H9 (cell line): ENCODE measurements at regions not wholly inside any gene's neighbourhood (a gene's known extent, or its start where the extent isn't known, plus 50 kb on each side); places are given as distances from the start of the nearest gene placed in this dataset.

Source experiments
- DNase-seq: peaks from one replicate; pipeline ENCODE4 v3.0.0-alpha.2; 2017
- H2AFZ ChIP-seq: one replicate; pipeline ENCODE4 v1.6.1; 2013; ENCODE audit warnings: mild to moderate bottlenecking, low read length, control low read depth, moderate library complexity
- H2AK5ac ChIP-seq: 2 replicates; pipeline ENCODE4 v1.6.1; 2013; ENCODE audit warnings: low read length, control low read depth, mixed read lengths; ENCODE audit not compliant: insufficient read length
- H2BK120ac ChIP-seq: one replicate; pipeline ENCODE4 v1.6.1; 2013; ENCODE audit warnings: low read depth, mild to moderate bottlenecking, low read length, control low read depth, inconsistent platforms; ENCODE audit not compliant: poor library complexity, severe bottlenecking
- H2BK12ac ChIP-seq: 2 replicates; pipeline ENCODE4 v1.6.1; 2013; ENCODE audit warnings: low read length, control low read depth, mixed read lengths, low read depth; ENCODE audit not compliant: insufficient read length
- H2BK15ac ChIP-seq: 2 replicates; pipeline ENCODE4 v1.6.1; 2013; ENCODE audit warnings: low read depth, low read length, control low read depth
- H2BK20ac ChIP-seq: one replicate; pipeline ENCODE4 v1.6.1; 2013; ENCODE audit warnings: low read depth, mild to moderate bottlenecking, low read length, control low read depth, inconsistent platforms; ENCODE audit not compliant: poor library complexity, severe bottlenecking
- H2BK5ac ChIP-seq: 2 replicates; pipeline ENCODE4 v1.6.1; 2013; ENCODE audit warnings: low read length, control low read depth, mixed read lengths; ENCODE audit not compliant: insufficient read length
- H3K14ac ChIP-seq: 2 replicates; pipeline ENCODE4 v1.6.1; 2013; ENCODE audit warnings: low read length, control low read depth; ENCODE audit not compliant: insufficient read depth
- H3K18ac ChIP-seq: 2 replicates; pipeline ENCODE4 v1.6.1; 2013; ENCODE audit warnings: low read depth, mild to moderate bottlenecking, mixed read lengths, low read length, control low read depth; ENCODE audit not compliant: insufficient read length
- H3K23ac ChIP-seq: 2 replicates; pipeline ENCODE4 v1.6.1; 2013; ENCODE audit warnings: low read length, control low read depth, mixed read lengths, low read depth; ENCODE audit not compliant: insufficient read length
- H3K23me2 ChIP-seq: 2 replicates; pipeline ENCODE4 v1.6.1; 2013; ENCODE audit warnings: low read depth, mild to moderate bottlenecking, mixed read lengths, low read length, control low read depth; ENCODE audit not compliant: insufficient read length, poor library complexity, severe bottlenecking
- H3K27ac ChIP-seq: 2 replicates; pipeline ENCODE4 v1.5.1; 2013; ENCODE audit warnings: low read length, control low read depth, mixed read lengths, low read depth; ENCODE audit not compliant: insufficient read length
- H3K27me3 ChIP-seq: 2 replicates; pipeline ENCODE4 v1.6.1; 2013; ENCODE audit warnings: low read length, control low read depth, inconsistent platforms; ENCODE audit not compliant: insufficient read depth
- H3K4ac ChIP-seq: 2 replicates; pipeline ENCODE4 v1.6.1; 2013; ENCODE audit warnings: low read depth, mild to moderate bottlenecking, control low read depth, inconsistent platforms, low read length, moderate library complexity
- H3K4me1 ChIP-seq: 2 replicates; pipeline ENCODE4 v1.6.1; 2013; ENCODE audit warnings: low read length, control low read depth, inconsistent platforms; ENCODE audit not compliant: insufficient read depth
- H3K4me2 ChIP-seq: 2 replicates; pipeline ENCODE4 v1.6.1; 2013; ENCODE audit warnings: low read length, control low read depth, mixed read lengths; ENCODE audit not compliant: insufficient read length, insufficient read depth
- H3K56ac ChIP-seq: 2 replicates; pipeline ENCODE4 v1.6.1; 2013; ENCODE audit warnings: low read depth, mild to moderate bottlenecking, mixed read lengths, low read length, control low read depth; ENCODE audit not compliant: insufficient read length
- H3K79me1 ChIP-seq: 2 replicates; pipeline ENCODE4 v1.6.1; 2013; ENCODE audit warnings: low read depth, mild to moderate bottlenecking, moderate library complexity, low read length, control low read depth, inconsistent platforms; ENCODE audit not compliant: insufficient read depth, poor library complexity, severe bottlenecking
- H3K79me2 ChIP-seq: 2 replicates; pipeline ENCODE4 v1.6.1; 2013; ENCODE audit warnings: low read length, control low read depth, inconsistent platforms; ENCODE audit not compliant: insufficient read depth
- H3K9ac ChIP-seq: 2 replicates; pipeline ENCODE4 v1.6.1; 2013; ENCODE audit warnings: low read length, control low read depth, mixed read lengths; ENCODE audit not compliant: insufficient read length; ENCODE audit errors: extremely low read depth
- H3K9me3 ChIP-seq: one replicate; pipeline ENCODE4 v1.6.1; 2013; ENCODE audit warnings: low read depth, low read length, inconsistent platforms; ENCODE audit not compliant: control insufficient read depth
- H3T11ph ChIP-seq: one replicate; pipeline ENCODE4 v1.6.1; 2013; ENCODE audit warnings: mild to moderate bottlenecking, low read length, control low read depth, inconsistent platforms
- H4K20me1 ChIP-seq: one replicate; pipeline ENCODE4 v1.6.1; 2013; ENCODE audit not compliant: control insufficient read depth, insufficient read length, insufficient read depth
- H4K5ac ChIP-seq: 2 replicates; pipeline ENCODE4 v1.6.1; 2013; ENCODE audit warnings: low read depth, mild to moderate bottlenecking, mixed read lengths, low read length, control low read depth; ENCODE audit not compliant: insufficient read length
- H4K8ac ChIP-seq: replicated peaks from 2 replicates; pipeline ENCODE4 v1.6.1; 2013; ENCODE audit warnings: low read length, control low read depth, mixed read lengths, low read depth; ENCODE audit not compliant: insufficient read length
- H4K91ac ChIP-seq: 2 replicates; pipeline ENCODE4 v1.6.1; 2013; ENCODE audit warnings: low read depth, mild to moderate bottlenecking, moderate library complexity, mixed read lengths, low read length, control low read depth; ENCODE audit not compliant: insufficient read length
- H3K27ac Mint-ChIP-seq, 3 experiments: 2 replicates in 2 of 3; 3 replicates in 1 of 3; pipeline ENCODE4 v1.8.0; 2020 to 2021; ENCODE audit warnings: mixed read lengths in 3 of 3, mild to moderate bottlenecking in 1 of 3, moderate library complexity in 1 of 3
- H3K27me3 Mint-ChIP-seq: 2 replicates; pipeline ENCODE4 v1.8.0; 2021; ENCODE audit warnings: low read depth, mild to moderate bottlenecking, moderate library complexity, mixed read lengths
- H3K36me3 Mint-ChIP-seq, 3 experiments: 2 replicates in 2 of 3; 3 replicates in 1 of 3; pipeline ENCODE4 v1.8.0; 2020 to 2021; ENCODE audit warnings: low read depth in 3 of 3, mixed read lengths in 3 of 3; ENCODE audit not compliant: insufficient read depth in 1 of 3
- H3K4me1 Mint-ChIP-seq, 2 experiments: 2 replicates each; pipeline ENCODE4 v1.8.0; 2020; ENCODE audit warnings: mixed read lengths in 2 of 2
- H3K4me3 Mint-ChIP-seq, 2 experiments: 2 replicates in 1 of 2; 3 replicates in 1 of 2; pipeline ENCODE4 v1.8.0; 2020 to 2021; ENCODE audit warnings: mild to moderate bottlenecking in 2 of 2, mixed read lengths in 2 of 2, moderate library complexity in 1 of 2
- H3K9me3 Mint-ChIP-seq, 2 experiments: 2 replicates in 1 of 2; 3 replicates in 1 of 2; pipeline ENCODE4 v1.8.0; 2020; ENCODE audit warnings: mild to moderate bottlenecking in 2 of 2, mixed read lengths in 2 of 2, moderate library complexity in 1 of 2
- CTCF ChIP-seq: fragments of 200-600 bp; sonication (generic); conservative IDR thresholded peaks from 3 replicates; pipeline ENCODE4 v1.8.0; 2021; ENCODE audit warnings: antibody characterized with exemption, mild to moderate bottlenecking
- WGBS: extraction: QIAGEN DNeasy Blood & Tissue Kit; methylation state at CpG from one replicate; pipeline ENCODE4 v1.1.7; 2013; ENCODE audit warnings: missing lambda C conversion rate, low lambda C conversion rate, mixed read lengths; ENCODE audit not compliant: insufficient read length; ENCODE audit errors: extremely low coverage; 5-methylcytosine and 5-hydroxymethylcytosine counted together

DNA sequence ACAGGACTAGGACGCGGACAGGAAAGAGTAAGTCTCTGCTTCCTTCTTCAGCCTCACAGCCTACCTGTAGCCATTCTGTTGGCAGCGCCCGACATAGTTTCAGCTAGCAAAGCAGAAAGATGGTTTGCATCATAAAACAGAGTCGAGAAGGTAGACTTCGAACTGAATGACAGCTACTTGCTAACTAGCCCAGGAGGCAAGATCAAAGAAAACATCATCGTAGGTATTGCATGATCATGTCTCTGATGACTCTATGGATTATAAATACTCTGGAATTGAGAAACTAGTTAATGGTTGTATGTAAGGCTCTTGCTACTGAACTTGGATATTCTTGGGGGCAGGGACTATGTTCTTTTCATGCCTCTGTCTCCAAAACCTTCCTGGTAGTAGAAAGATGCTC is 333.1 kb upstream of the KLF3 start:
- Histone ChIP-seq H3K9ac (no peak overlapping the region), H4K91ac (no peak overlapping the region), H3K23me2 (no peaks in the 10 kb centered on the region), H4K20me1 (no peaks in the 10 kb centered on the region), H4K5ac (no peak overlapping the region), H3K4ac (no peak overlapping the region), H2BK20ac (no peak overlapping the region), H3K79me1 (no peaks in the 10 kb centered on the region), H3K9me3 (no peaks in the 10 kb centered on the region), H3K27me3 (no peaks in the 10 kb centered on the region), H2BK120ac (no peak overlapping the region), H3K56ac (no peak overlapping the region), H2AFZ (no peak overlapping the region), H2AK5ac (no peak overlapping the region), H2BK12ac (no peak overlapping the region), H2BK15ac (no peak overlapping the region), H3K4me2 (no peak overlapping the region), H3K27ac (no peak overlapping the region), H3T11ph (no peak overlapping the region), H3K18ac (no peak overlapping the region), H3K79me2 (no peaks in the 10 kb centered on the region), H4K8ac (no peak overlapping the region), H3K4me1 (no peaks in the 10 kb centered on the region), H3K23ac (no peak overlapping the region), H3K14ac (no peak overlapping the region), H2BK5ac (no peak overlapping the region)
- no peak overlapping the region for H3K4me3 Mint-ChIP-seq
- no peak for TF ChIP-seq CTCF
- no peaks in the 10 kb centered on the region; a peak in 1 of 5 replicates for H3K9me3 Mint-ChIP-seq
- no peaks in the 10 kb centered on the region; the same call in 1 of the 2 replicates for H3K27me3 Mint-ChIP-seq
- H3K4me1 Mint-ChIP-seq: peaks cover 10 to 14% of the 10 kb centered on the region in 2 experiments
- no peak for DNase-seq
- WGBS: no CpG with 5 or more reads among the region's 7 CpGs
- no peak overlapping the region for H3K27ac Mint-ChIP-seq
- H3K36me3 Mint-ChIP-seq: no peaks in the 10 kb centered on the region
